ENCODE measurements at regions not wholly inside any gene's neighbourhood (a gene's known extent, or its start where the extent isn't known, plus 50 kb on each side); places are given as distances from the start of the nearest gene placed in this dataset.

- Histone ChIP-seq H3K27ac (ENCODE audit: extremely low read depth, low read depth, low read length) (no peak overlapping the region), H3K4me1 (ENCODE audit: control insufficient read depth, insufficient read depth, low read length) (no peaks in the 10 kb centered on the region), H3K36me3 (ENCODE audit: control insufficient read depth in 2 of 2, insufficient read depth in 1 of 2, low read length in 2 of 2) (no peaks in the 10 kb centered on the region), H3K9me3 (ENCODE audit: control insufficient read depth, insufficient read depth, low read depth, low read length) (no peaks in the 10 kb centered on the region), H3K4me3 (ENCODE audit: low read depth, low read length) (no peak overlapping the region)
- CTCF ChIA-PET = no interaction called here
- TF ChIP-seq ZNF133 (tag by site-specific recombination; IDR thresholded peaks at IDR 0.05) = no peak
- TF ChIP-seq ZNF416 (tag by site-specific recombination; IDR thresholded peaks at IDR 0.05) = no peak
- no peak for TF ChIP-seq ZNF184 (tag by site-specific recombination; IDR thresholded peaks at IDR 0.05)
- no peak for TF ChIP-seq SCRT2 (tag by site-specific recombination; IDR thresholded peaks at IDR 0.05)
- no peak for TF ChIP-seq ZBTB49 (tag by site-specific recombination; IDR thresholded peaks at IDR 0.05; ENCODE audit: low read depth)
- TF ChIP-seq ZNF19 (tag by site-specific recombination; IDR thresholded peaks at IDR 0.05; ENCODE audit: low read depth) = no peak
- TF ChIP-seq ZNF529 (tag by site-specific recombination; IDR thresholded peaks at IDR 0.05; ENCODE audit: insufficient replicate concordance) = no peak
- TF ChIP-seq WT1 (tag by site-specific recombination; IDR thresholded peaks at IDR 0.05) = no peak
- no peak for TF ChIP-seq ZNF48 (tag by site-specific recombination; IDR thresholded peaks at IDR 0.05)
- POLR2A ChIA-PET = no interaction called here
Observed at GRCh38 chr16:8168016-8168415, 422.3 kb downstream of the TMEM114 start.

GRCh38 chr16:8167436-8167835, 422.9 kb downstream of the TMEM114 start:
- Histone ChIP-seq H3K9me3 (ENCODE audit: control insufficient read depth, insufficient read depth, low read depth, low read length) (no peaks in the 10 kb centered on the region), H3K27ac (ENCODE audit: extremely low read depth, low read depth, low read length) (no peak overlapping the region), H3K4me3 (ENCODE audit: low read depth, low read length) (no peak overlapping the region), H3K4me1 (ENCODE audit: control insufficient read depth, insufficient read depth, low read length) (no peaks in the 10 kb centered on the region), H3K36me3 (ENCODE audit: control insufficient read depth in 2 of 2, insufficient read depth in 1 of 2, low read length in 2 of 2) (no peaks in the 10 kb centered on the region)
- POLR2A ChIA-PET = no interaction called here
- CTCF ChIA-PET = no interaction called here
- no peak for TF ChIP-seq ZNF501 (tag by site-specific recombination; IDR thresholded peaks at IDR 0.05)
- no peak for TF ChIP-seq ZNF639 (tag by site-specific recombination; IDR thresholded peaks at IDR 0.05)
- TF ChIP-seq ZNF514 (tag by site-specific recombination; IDR thresholded peaks at IDR 0.05) = no peak
- TF ChIP-seq KLF17 (tag by site-specific recombination; IDR thresholded peaks at IDR 0.05) = no peak
- no peak for TF ChIP-seq TCF7L2 (IDR thresholded peaks at IDR 0.05; ENCODE audit: borderline replicate concordance, low read depth, low read length)
- TF ChIP-seq ZNF704 (tag by site-specific recombination; IDR thresholded peaks at IDR 0.05) = no peak
- no peak for TF ChIP-seq HIC1 (tag by site-specific recombination; IDR thresholded peaks at IDR 0.05)
- no peak for TF ChIP-seq ZNF785 (tag by site-specific recombination; IDR thresholded peaks at IDR 0.05)
- TF ChIP-seq ZNF148 (tag by site-specific recombination; IDR thresholded peaks at IDR 0.05; ENCODE audit: borderline replicate concordance) = no peak
- TF ChIP-seq PRDM10 (tag by site-specific recombination; IDR thresholded peaks at IDR 0.05) = no peak
